IPS-18a (cell line): ENCODE measurements at regions not wholly inside any gene's neighbourhood (a gene's known extent, or its start where the extent isn't known, plus 50 kb on each side); places are given as distances from the start of the nearest gene placed in this dataset.

ENCODE experiments used
- H3K27ac ChIP-seq: one replicate; pipeline ENCODE4 v1.5.1; 2013; ENCODE audit warnings: low read length
- H3K27me3 ChIP-seq: one replicate; pipeline ENCODE4 v1.6.1; 2013; ENCODE audit warnings: mild to moderate bottlenecking, low read length; ENCODE audit not compliant: control insufficient read depth, insufficient read depth
- H3K36me3 ChIP-seq: one replicate; pipeline ENCODE4 v1.6.1; 2013; ENCODE audit warnings: low read depth, low read length; ENCODE audit not compliant: control insufficient read depth
- H3K4me1 ChIP-seq: one replicate; pipeline ENCODE4 v1.6.1; 2013; ENCODE audit warnings: low read depth, low read length; ENCODE audit not compliant: control insufficient read depth
- H3K4me3 ChIP-seq: one replicate; pipeline ENCODE4 v1.5.1; 2013; ENCODE audit warnings: low read length
- H3K9ac ChIP-seq: one replicate; pipeline ENCODE4 v1.6.1; 2013; ENCODE audit warnings: mild to moderate bottlenecking, low read length, moderate library complexity
- H3K9me3 ChIP-seq: one replicate; pipeline ENCODE4 v1.6.1; 2013; ENCODE audit warnings: low read depth, low read length; ENCODE audit not compliant: control insufficient read depth

GRCh38 chr2:162912787-162913186 lies 74.2 kb upstream of the KCNH7 start:
- H3K27me3 ChIP-seq, result no peaks in the 10 kb centered on the region
- no peak overlapping the region for H3K4me3 ChIP-seq

GRCh38 chr2:162908567-162908966 lies 70.0 kb upstream of the KCNH7 start:
- Histone ChIP-seq H3K9ac (no peak overlapping the region), H3K4me1 (no peaks in the 10 kb centered on the region), H3K4me3 (no peak overlapping the region), H3K27me3 (no peaks in the 10 kb centered on the region), H3K27ac (no peak overlapping the region), H3K9me3 (no peaks in the 10 kb centered on the region), H3K36me3 (no peaks in the 10 kb centered on the region)

More at GRCh38 chr2:162912787-162913186, 74.2 kb upstream of the KCNH7 start:
- Histone ChIP-seq H3K27ac (no peak overlapping the region), H3K9ac (no peak overlapping the region), H3K9me3 (no peaks in the 10 kb centered on the region), H3K36me3 (no peaks in the 10 kb centered on the region), H3K4me1 (no peaks in the 10 kb centered on the region)

GRCh38 chr2:162890690-162891311 lies 52.2 kb upstream of the KCNH7 start:
- Histone ChIP-seq H3K4me3 (no peak overlapping the region), H3K9ac (no peak overlapping the region), H3K27me3 (no peaks in the 10 kb centered on the region), H3K4me1 (no peaks in the 10 kb centered on the region), H3K9me3 (no peaks in the 10 kb centered on the region), H3K36me3 (no peaks in the 10 kb centered on the region), H3K27ac (no peak overlapping the region)

- H3K4me1 ChIP-seq, result no peaks in the 10 kb centered on the region
- H3K36me3 ChIP-seq, result no peaks in the 10 kb centered on the region
- no peak overlapping the region for H3K9ac ChIP-seq
- H3K9me3 ChIP-seq, result no peaks in the 10 kb centered on the region
- no peak overlapping the region for H3K27ac ChIP-seq
- no peaks in the 10 kb centered on the region for H3K27me3 ChIP-seq
- H3K4me3 ChIP-seq, result no peak overlapping the region
Measured at GRCh38 chr2:162888652-162889051, 50.1 kb upstream of the KCNH7 start.
